ENCODE measurements at regions not wholly inside any gene's neighbourhood (a gene's known extent, or its start where the extent isn't known, plus 50 kb on each side); places are given as distances from the start of the nearest gene placed in this dataset.
"Not testable (repeated sequence)": the region's sequence is repeated elsewhere in the genome, so short reads cannot be mapped to it uniquely, and the experiment has no call there.

DNA sequence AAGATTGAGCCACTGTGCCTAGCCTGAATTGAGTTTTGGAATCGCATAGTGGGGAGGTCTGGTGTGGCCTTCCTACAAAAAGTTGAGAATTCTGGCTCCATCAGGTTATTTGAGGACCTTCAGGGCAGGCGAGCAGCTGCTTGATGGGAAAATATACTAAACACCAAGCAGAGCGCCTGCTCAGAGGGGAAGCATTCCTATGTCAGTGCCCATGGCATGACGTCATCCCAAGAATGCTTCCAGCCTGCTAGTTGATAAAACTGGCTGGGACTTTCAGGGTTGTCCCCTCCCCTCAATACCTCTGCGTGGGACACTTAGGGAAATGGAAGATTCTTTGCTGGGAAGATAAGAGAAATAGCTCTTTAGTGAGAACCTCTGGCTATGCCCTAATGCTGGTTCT is 174.9 kb upstream of the NBPF12 start:
- not testable (repeated sequence) for DNase-seq; H3K9me3 ChIP-seq; H3K4me3 ChIP-seq (ENCODE audit: low read depth, low read length); H3K36me3 ChIP-seq; H3K27me3 ChIP-seq; H3K4me1 ChIP-seq

DNA sequence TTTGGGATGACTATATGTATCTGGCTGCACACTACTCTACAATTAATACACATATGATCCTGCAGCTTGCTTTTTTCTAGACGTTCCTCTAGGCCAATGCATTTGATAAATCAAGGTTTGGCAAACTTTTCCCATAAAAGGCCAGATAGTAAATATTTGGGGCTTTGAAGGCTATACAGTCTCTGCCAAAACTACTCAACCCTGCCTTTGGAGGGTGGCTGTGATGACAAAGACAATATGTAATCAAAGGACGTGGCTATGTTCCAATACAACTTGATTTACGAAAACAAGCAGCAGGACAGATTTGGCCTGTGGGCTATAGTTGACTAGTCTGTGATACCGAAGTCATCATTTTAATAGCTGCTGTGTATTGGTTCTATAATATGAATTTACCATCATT is 181.3 kb upstream of the NBPF12 start:
- not testable (repeated sequence) for H3K4me3 ChIP-seq (ENCODE audit: low read depth, low read length); DNase-seq; H3K9me3 ChIP-seq; H3K4me1 ChIP-seq; H3K36me3 ChIP-seq; H3K27me3 ChIP-seq

DNA sequence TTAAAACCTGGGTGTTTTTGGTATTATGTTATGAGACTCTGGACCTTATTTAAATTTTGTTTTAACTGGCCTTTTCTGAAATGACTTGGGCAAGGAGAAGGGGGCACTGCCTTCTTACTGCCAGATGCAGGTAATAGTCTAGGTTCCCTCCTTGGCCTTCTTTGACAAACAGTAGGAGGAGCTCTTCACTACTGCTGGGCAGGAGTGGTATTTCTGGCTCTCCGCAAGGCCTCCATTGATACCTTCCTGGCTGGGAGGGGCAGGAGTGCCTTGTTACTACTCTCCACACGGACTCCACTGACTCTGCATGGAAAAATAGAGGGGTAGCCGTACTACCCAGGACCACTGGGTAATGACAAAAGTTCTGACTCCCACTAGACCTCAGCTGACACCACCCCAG is 189.4 kb upstream of the NBPF12 start:
- H3K27me3 ChIP-seq; H3K4me1 ChIP-seq; H3K9me3 ChIP-seq; DNase-seq; H3K36me3 ChIP-seq; H3K4me3 ChIP-seq (ENCODE audit: low read depth, low read length): not testable (repeated sequence)

DNA sequence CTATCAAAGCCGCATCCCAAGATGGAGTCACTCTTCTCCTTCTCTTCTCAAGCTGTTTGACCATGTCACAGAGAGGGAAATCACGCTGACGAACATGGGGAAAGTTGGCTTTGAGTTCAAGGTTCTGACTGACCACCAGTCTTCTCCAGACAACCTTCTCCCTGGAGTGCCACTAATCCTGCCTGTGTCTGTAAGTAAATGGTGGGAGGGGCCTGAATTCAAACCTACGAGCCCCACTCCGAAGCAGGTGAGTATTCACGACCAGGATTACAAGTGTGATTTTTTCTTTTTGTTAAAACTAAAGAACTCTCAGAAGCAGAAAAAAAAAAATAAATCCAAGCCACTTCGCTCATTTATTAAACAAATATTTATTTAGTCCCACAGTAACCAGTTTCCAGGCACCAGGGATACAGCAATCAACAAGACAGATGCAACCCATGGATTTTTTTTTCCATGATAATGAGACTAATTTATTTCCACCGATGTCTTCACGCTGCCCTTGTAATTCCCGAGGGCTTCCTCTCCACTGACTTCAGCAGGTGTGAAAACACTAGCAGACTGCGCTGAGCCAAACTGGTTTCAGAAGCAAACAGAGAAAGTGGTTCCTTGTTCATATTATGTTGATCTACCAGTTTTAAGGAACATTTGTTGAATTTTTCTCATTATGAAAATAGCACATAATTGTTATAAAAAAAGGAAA is 206.0 kb upstream of the NBPF12 start:
- H3K4me1 ChIP-seq = not testable (repeated sequence)

DNA sequence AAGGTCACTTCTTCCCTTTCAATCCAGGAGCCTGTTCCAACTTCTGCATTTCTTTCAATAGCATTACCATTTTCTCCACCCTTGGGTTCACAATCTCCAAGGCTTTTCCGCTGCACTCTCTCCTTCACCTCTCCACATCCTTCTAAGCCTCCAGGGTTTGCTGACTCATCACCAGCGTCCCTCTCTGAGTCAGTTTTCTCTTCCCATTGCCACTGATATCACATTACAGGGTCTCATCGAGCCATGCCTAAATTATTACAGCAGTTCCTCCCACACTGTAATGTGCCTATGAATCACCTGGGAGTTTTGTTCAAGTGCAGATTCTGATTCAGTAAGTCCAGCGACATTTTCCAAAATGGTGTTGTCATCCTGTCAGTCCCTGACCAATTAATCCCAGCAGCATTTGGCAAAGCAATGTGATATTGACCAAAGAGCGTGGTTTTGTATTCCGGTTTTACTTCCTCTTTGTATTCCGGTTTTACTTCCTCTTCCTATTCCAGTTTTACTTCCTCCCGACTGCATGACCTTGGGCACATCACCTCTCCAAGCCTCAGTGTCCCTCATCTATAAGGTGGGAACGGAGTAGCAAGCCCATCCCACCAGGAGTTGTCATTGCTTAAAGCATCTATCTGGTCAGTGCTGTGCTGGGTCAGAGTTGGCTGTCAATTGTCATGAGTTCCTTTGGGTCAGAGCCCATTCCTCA is 208.3 kb upstream of the NBPF12 start:
- not testable (repeated sequence) for DNase-seq; H3K4me3 ChIP-seq (ENCODE audit: low read depth, low read length); H3K9me3 ChIP-seq; H3K36me3 ChIP-seq; H3K27me3 ChIP-seq; H3K4me1 ChIP-seq

More for the DNA sequence above, 206.0 kb upstream of the NBPF12 start:
- H3K36me3 ChIP-seq; DNase-seq; H3K4me3 ChIP-seq (ENCODE audit: low read depth, low read length); H3K9me3 ChIP-seq; H3K27me3 ChIP-seq: not testable (repeated sequence)

DNA sequence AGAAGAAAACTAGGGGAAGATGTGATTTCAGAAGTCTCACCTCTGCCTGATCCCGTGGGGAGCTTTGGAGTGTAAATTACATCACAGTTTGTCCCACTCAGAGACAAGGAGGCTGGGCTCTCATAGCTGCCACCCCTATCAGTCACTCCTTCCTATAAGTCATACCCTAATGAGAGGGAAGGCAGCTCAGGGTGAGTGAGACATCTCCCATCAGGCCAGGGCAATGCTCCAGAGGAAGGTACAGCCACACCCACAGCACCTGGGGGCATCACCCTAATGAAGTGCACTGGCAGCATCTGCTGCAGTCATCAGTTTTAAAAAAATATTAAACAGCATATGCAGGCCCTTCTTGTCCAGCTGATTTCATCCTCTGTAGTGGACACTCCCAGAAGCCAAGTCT is 223.1 kb upstream of the NBPF12 start:
- not testable (repeated sequence) for H3K4me1 ChIP-seq; H3K27me3 ChIP-seq; H3K4me3 ChIP-seq (ENCODE audit: low read depth, low read length); H3K9me3 ChIP-seq; DNase-seq; H3K36me3 ChIP-seq

DNA sequence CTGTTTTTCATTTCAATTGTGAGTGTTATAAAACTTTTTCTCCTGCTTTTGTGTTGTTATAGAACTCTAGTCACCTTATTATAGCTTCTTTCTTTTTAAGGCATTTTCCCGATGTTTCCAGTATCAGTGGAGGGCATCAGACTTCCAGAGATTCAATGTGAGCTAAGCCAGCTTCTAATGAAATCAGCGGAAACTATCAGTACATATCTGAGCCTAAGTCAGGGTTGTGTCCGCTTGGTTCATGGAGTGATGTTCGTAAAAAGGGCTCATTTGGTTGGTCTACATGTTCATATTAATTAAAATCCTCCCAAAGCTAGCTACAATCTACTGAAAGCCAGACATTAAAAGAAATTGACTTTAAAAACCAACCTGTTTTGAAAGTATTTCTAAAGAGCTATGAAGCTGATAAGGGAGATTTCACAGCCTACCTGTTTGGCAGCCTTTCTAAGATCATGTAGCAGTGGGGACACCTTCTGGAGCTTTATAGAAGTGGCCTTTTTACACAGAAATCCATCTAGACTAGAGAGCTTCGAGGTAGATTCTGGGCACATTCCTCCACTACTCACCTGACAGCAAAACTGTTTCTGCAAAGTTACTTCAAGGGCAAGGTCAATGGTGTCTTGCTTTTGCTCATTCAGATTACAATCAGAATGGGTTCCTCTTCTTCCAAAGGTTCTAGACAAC is 227.1 kb upstream of the NBPF12 start:
- DNase-seq; H3K27me3 ChIP-seq; H3K36me3 ChIP-seq; H3K9me3 ChIP-seq; H3K4me3 ChIP-seq (ENCODE audit: low read depth, low read length); H3K4me1 ChIP-seq: not testable (repeated sequence)

DNA sequence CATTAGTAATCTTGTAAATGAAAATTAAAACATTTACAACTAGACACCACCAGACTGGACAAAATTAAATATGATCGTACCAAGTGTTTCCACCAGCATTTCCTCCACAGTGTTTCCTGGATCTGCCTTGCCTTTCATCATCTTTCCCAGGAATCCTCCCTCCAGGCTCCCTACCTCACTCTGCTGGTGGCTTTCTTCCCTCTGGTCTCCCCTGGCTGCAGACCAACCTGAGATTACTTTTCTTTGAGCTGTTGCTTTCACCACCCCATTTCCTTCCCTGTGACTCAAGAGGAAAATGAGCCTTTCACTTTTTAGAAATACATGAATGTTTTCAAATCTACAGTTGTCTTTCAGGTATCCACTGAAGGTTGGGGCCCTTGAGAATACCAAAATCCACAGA is 228.8 kb upstream of the NBPF12 start:
- not testable (repeated sequence) for H3K4me3 ChIP-seq (ENCODE audit: low read depth, low read length); H3K27me3 ChIP-seq; H3K4me1 ChIP-seq; H3K36me3 ChIP-seq; DNase-seq; H3K9me3 ChIP-seq

DNA sequence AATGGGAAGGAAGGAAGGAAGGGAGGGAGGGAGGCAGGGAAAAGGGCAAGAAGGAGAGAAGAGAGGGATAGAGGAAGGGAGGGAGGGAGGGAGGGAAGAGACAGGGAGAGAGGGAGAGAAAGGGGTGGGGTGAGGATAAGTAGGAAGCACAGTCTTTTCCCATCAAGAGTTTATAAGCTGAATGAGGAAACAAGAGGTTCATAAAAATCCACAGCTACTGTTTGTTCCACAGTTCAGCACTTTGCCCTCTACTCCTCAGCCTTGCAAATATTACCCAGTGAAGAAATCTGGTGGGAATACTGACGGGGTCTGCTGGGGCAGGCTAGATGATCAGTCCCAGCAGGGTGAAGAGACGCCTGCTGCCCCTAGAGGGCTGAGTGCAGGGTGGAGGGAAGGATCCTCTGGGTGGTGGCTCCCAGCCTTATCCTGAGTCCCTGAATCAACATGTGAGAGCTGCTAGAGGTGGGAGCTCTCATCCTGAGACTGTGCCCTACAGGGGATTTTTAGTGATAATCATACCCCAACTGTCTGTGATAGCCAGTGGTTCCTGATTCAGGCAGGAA is 233.9 kb upstream of the NBPF12 start:
- not testable (repeated sequence) for H3K9me3 ChIP-seq; H3K4me1 ChIP-seq; H3K4me3 ChIP-seq (ENCODE audit: low read depth, low read length); DNase-seq; H3K27me3 ChIP-seq; H3K36me3 ChIP-seq

DNA sequence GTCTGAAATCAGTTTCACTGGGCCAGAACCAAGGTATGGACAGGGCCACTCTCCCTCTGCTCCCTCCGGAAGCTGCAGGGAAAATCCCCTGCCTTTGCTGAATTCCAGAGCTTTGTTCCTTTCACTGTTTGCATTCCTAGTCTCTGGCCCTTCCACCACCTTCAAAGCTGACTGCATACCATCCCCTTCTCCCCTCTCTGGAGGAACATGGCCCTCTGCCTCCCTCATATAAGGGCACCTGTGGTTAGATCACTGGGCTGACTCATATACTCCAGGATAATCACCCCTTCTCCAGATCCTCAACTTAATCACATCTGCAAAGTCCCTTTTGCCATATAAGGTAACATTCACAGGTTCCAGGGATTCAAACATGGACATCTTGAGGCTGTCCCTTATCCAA is 236.8 kb upstream of the NBPF12 start:
- H3K36me3 ChIP-seq; DNase-seq; H3K9me3 ChIP-seq; H3K27me3 ChIP-seq; H3K4me3 ChIP-seq (ENCODE audit: low read depth, low read length); H3K4me1 ChIP-seq: not testable (repeated sequence)

DNA sequence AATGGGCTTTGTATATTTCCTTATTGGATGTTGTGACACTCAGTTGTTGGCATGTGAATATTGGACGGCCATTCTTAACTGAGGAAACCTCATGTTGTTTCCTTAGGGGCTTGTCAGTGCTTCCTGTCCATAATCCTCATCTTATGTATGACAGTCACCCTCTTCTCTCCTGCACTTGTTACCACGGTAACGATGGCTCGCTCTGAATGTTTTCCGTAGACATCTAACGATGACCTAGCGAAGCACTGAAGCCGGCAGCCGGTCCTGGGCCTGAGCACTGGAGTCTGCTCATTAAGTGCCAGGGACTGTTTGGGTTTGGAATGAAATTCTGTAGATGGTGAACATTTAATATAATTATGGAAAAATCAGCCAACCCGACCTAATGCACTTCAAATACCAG is 242.7 kb upstream of the NBPF12 start:
- not testable (repeated sequence) for H3K9me3 ChIP-seq, DNase-seq, H3K27me3 ChIP-seq

DNA sequence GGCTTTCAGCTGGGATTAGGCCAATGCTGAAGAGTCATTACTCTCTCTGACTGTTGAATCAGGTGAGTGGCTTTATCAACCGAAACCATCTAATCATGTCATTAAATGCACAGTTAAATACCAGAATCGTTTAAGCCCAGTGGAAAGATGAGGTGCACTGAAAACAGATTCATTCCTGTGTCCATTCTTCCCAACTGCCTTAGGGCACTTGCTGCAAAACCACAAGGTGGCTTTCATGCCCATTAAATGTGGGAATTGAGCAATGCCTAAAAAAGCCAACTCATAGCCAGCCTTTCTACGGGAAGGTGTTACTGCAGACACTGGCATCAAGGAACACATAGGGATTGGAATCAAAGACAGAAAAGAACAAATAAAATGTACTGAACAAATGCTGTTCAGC is 246.3 kb upstream of the NBPF12 start:
- not testable (repeated sequence) for H3K27me3 ChIP-seq; H3K36me3 ChIP-seq; H3K4me3 ChIP-seq (ENCODE audit: low read depth, low read length); DNase-seq; H3K4me1 ChIP-seq; H3K9me3 ChIP-seq

More for the DNA sequence above, 242.7 kb upstream of the NBPF12 start:
- H3K4me1 ChIP-seq; H3K36me3 ChIP-seq; H3K4me3 ChIP-seq (ENCODE audit: low read depth, low read length): not testable (repeated sequence)

DNA sequence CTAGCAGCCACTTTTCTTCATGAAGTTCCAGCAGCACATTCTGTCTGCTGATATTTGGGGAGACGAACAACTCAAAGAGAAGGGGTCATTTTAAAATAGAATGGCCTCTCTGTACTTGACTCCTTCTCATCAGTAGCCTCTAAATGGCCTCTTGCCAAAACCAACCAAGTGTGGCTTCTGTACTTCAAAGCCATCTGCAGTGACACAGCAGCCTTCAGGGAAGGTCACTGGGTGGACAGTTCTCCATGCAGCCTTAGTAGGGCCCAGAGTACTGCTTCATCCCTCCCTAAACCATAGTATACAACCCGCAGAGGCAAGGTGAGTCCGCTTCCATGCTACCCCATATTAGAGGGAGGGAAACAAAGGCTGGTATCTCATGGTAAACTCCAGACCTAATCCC is 249.2 kb upstream of the NBPF12 start:
- H3K36me3 ChIP-seq; DNase-seq; H3K9me3 ChIP-seq; H3K4me1 ChIP-seq; H3K4me3 ChIP-seq (ENCODE audit: low read depth, low read length); H3K27me3 ChIP-seq: not testable (repeated sequence)

DNA sequence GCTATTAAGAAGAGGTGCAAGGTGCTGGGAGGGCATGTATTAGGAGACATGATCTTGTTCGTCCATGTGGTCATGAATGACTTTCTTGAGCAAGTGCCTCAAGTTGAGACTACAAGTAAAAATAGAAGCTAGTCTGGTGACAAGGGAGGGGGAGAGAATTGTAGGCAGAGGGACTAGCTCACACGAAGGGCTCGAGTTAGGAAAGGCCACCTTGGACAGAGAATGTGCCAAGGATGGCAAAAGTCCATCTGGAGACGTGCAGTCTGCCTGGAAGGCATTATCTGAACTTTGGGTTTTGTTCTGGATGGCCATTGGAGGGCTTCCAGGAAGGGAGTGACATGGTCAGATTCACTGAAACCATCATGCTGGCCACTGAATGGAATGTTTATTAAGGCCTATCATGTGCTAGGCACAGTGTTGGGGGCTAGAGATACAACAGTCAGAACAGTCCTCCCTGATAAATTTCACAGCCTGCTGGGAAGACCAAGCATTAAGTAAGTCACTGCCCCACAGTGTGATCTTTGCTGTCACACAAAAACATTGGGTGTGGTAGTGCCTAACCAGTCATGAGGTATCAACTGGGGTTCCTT is 251.3 kb upstream of the NBPF12 start:
- not testable (repeated sequence) for H3K36me3 ChIP-seq; H3K27me3 ChIP-seq; H3K4me3 ChIP-seq (ENCODE audit: low read depth, low read length); H3K4me1 ChIP-seq; DNase-seq; H3K9me3 ChIP-seq

DNA sequence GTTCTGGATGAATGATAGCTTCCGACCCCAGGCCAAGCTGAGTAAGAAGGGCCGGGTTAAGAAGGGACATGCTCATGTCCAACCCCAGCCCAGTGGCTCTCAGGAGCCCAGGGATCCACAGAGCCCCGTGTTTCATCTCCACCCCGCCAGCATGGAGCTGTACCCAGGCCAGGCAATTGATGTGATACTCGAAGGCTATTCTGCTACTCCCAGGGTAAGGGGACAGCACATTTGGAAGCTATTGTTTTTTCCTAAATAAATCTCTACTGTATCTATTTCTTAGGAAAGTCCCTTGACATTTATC is 255.0 kb upstream of the NBPF12 start:
- not testable (repeated sequence) for H3K4me1 ChIP-seq; H3K9me3 ChIP-seq; H3K27me3 ChIP-seq; H3K36me3 ChIP-seq; H3K4me3 ChIP-seq (ENCODE audit: low read depth, low read length); DNase-seq
